Thymus (tissue), 11 donors: ENCODE measurements at regions not wholly inside any gene's neighbourhood (a gene's known extent, or its start where the extent isn't known, plus 50 kb on each side); places are given as distances from the start of the nearest gene placed in this dataset.

Experiments
- DNase-seq, 9 donors: peaks; one replicate each; pipeline ENCODE4 v3.0.0-alpha.2; 2013; ENCODE audit warnings: low spot score in 9 of 9, low read depth in 6 of 9, missing footprints in 1 of 9
- H3K27ac ChIP-seq, 2 donors: one replicate each; pipeline ENCODE4 v1.5.1; 2013; ENCODE audit warnings: control low read depth in 1 of 2, low read depth in 1 of 2, low read length in 1 of 2, mild to moderate bottlenecking in 1 of 2, moderate library complexity in 1 of 2
- H3K27me3 ChIP-seq, 2 donors: one replicate each; pipeline ENCODE4 v1.5.1; 2013; ENCODE audit warnings: low read length in 1 of 2; ENCODE audit not compliant: control insufficient read depth in 2 of 2, insufficient read depth in 1 of 2
- H3K36me3 ChIP-seq, 2 donors: one replicate each; pipeline ENCODE4 v1.5.1; 2013; ENCODE audit warnings: low read length in 1 of 2, mild to moderate bottlenecking in 1 of 2, moderate library complexity in 1 of 2; ENCODE audit not compliant: control insufficient read depth in 2 of 2, insufficient read depth in 2 of 2
- H3K4me1 ChIP-seq, 2 donors: one replicate each; pipeline ENCODE4 v1.5.1; 2013; ENCODE audit warnings: low read length in 2 of 2; ENCODE audit not compliant: control insufficient read depth in 2 of 2, insufficient read depth in 2 of 2
- H3K4me3 ChIP-seq, 2 donors: one replicate each; pipeline ENCODE4 v1.5.1; 2013; ENCODE audit warnings: low read length in 2 of 2, control low read depth in 1 of 2, mild to moderate bottlenecking in 1 of 2
- H3K9me3 ChIP-seq, 2 donors: one replicate each; pipeline ENCODE4 v1.5.1; 2013; ENCODE audit warnings: low read length in 1 of 2, mild to moderate bottlenecking in 1 of 2; ENCODE audit not compliant: control insufficient read depth in 2 of 2, insufficient read depth in 1 of 2
- WGBS: extraction: QIAGEN DNeasy Blood & Tissue Kit; methylation state at CpG from one replicate; pipeline ENCODE4 v1.1.7; 2013; 5-methylcytosine and 5-hydroxymethylcytosine counted together
- donor health status: healthy.

- Histone ChIP-seq H3K9me3 (peaks cover 0 to 5% of the 10 kb centered on the region in 2 donors), H3K27ac (no peak overlapping the region), H3K4me3 (no peak overlapping the region), H3K36me3 (no peaks in the 10 kb centered on the region), H3K27me3 (no peaks in the 10 kb centered on the region), H3K4me1 (no peaks in the 10 kb centered on the region)
- 93% methylated on average over 2 of the region's 2 CpGs for WGBS
- no peak for DNase-seq
These were observed 884.0 kb upstream of the CADM2 start for GRCh38 chr3:84074767-84075166.

- WGBS, result 73% methylated on average over 3 of the region's 3 CpGs
These were observed 881.3 kb upstream of the CADM2 start for GRCh38 chr3:84077479-84077878.

GRCh38 chr3:84082726-84083125, 876.1 kb upstream of the CADM2 start:
- no peak for DNase-seq
- Histone ChIP-seq H3K27me3 (no peaks in the 10 kb centered on the region), H3K9me3 (peaks cover 0 to 7% of the 10 kb centered on the region in 2 donors), H3K27ac (no peak overlapping the region), H3K36me3 (no peaks in the 10 kb centered on the region), H3K4me3 (no peak overlapping the region), H3K4me1 (no peaks in the 10 kb centered on the region)
- 96% methylated on average over 1 of the region's 1 CpG for WGBS

More at GRCh38 chr3:84077479-84077878, 881.3 kb upstream of the CADM2 start:
- Histone ChIP-seq H3K27me3 (no peaks in the 10 kb centered on the region), H3K4me1 (no peaks in the 10 kb centered on the region), H3K4me3 (no peak overlapping the region), H3K36me3 (no peaks in the 10 kb centered on the region), H3K9me3 (no peaks in the 10 kb centered on the region), H3K27ac (no peak overlapping the region)
- DNase-seq, result no peak

GRCh38 chr3:84092907-84093306, 865.9 kb upstream of the CADM2 start:
- no peaks in the 10 kb centered on the region for H3K4me1 ChIP-seq
- no peak for DNase-seq
- 90% methylated on average over 2 of the region's 2 CpGs for WGBS

GRCh38 chr3:84096188-84096587, 862.6 kb upstream of the CADM2 start:
- DNase-seq, result no peak
- no peaks in the 10 kb centered on the region for H3K36me3 ChIP-seq
- H3K27ac ChIP-seq, result no peak overlapping the region

More at GRCh38 chr3:84092907-84093306, 865.9 kb upstream of the CADM2 start:
- Histone ChIP-seq H3K4me3 (no peak overlapping the region), H3K9me3 (no peaks in the 10 kb centered on the region), H3K27me3 (no peaks in the 10 kb centered on the region), H3K27ac (no peak overlapping the region), H3K36me3 (no peaks in the 10 kb centered on the region)

GRCh38 chr3:84100861-84101260, 857.9 kb upstream of the CADM2 start:
- Histone ChIP-seq H3K9me3 (no peaks in the 10 kb centered on the region), H3K27ac (no peak overlapping the region), H3K4me1 (no peaks in the 10 kb centered on the region), H3K27me3 (no peaks in the 10 kb centered on the region), H3K36me3 (no peaks in the 10 kb centered on the region), H3K4me3 (no peak overlapping the region)
- DNase-seq, result no peak
- WGBS, result 92% methylated on average over 2 of the region's 2 CpGs

More at GRCh38 chr3:84096188-84096587, 862.6 kb upstream of the CADM2 start:
- Histone ChIP-seq H3K27me3 (no peaks in the 10 kb centered on the region), H3K4me3 (no peak overlapping the region), H3K4me1 (no peaks in the 10 kb centered on the region), H3K9me3 (no peaks in the 10 kb centered on the region)

- H3K4me3 ChIP-seq, result no peak overlapping the region
- H3K27me3 ChIP-seq, result no peaks in the 10 kb centered on the region
- no peaks in the 10 kb centered on the region for H3K4me1 ChIP-seq
- no peaks in the 10 kb centered on the region for H3K9me3 ChIP-seq
- no peak for DNase-seq
- 60% methylated on average over 4 of the region's 4 CpGs for WGBS
- H3K36me3 ChIP-seq, result no peaks in the 10 kb centered on the region
- no peak overlapping the region for H3K27ac ChIP-seq
These were observed 850.3 kb upstream of the CADM2 start for GRCh38 chr3:84108442-84108971.

- no peak overlapping the region for H3K27ac ChIP-seq
- no peaks in the 10 kb centered on the region for H3K9me3 ChIP-seq
- H3K27me3 ChIP-seq, result no peaks in the 10 kb centered on the region
- no peaks in the 10 kb centered on the region for H3K36me3 ChIP-seq
- H3K4me3 ChIP-seq, result no peak overlapping the region
- no peaks in the 10 kb centered on the region for H3K4me1 ChIP-seq
- DNase-seq, result no peak
These were observed 848.9 kb upstream of the CADM2 start for GRCh38 chr3:84109911-84110310.

GRCh38 chr3:84110787-84111186, 848.0 kb upstream of the CADM2 start:
- Histone ChIP-seq H3K36me3 (no peaks in the 10 kb centered on the region), H3K27me3 (no peaks in the 10 kb centered on the region), H3K27ac (no peak overlapping the region), H3K4me1 (no peaks in the 10 kb centered on the region), H3K9me3 (peaks cover 0 to 4% of the 10 kb centered on the region in 2 donors), H3K4me3 (no peak overlapping the region)
- no peak for DNase-seq
